ENCODE measurements at regions not wholly inside any gene's neighbourhood (a gene's known extent, or its start where the extent isn't known, plus 50 kb on each side); places are given as distances from the start of the nearest gene placed in this dataset.
A peak's percentile ranks its signal among the peaks of the same experiment; 100 is the strongest.

DNA sequence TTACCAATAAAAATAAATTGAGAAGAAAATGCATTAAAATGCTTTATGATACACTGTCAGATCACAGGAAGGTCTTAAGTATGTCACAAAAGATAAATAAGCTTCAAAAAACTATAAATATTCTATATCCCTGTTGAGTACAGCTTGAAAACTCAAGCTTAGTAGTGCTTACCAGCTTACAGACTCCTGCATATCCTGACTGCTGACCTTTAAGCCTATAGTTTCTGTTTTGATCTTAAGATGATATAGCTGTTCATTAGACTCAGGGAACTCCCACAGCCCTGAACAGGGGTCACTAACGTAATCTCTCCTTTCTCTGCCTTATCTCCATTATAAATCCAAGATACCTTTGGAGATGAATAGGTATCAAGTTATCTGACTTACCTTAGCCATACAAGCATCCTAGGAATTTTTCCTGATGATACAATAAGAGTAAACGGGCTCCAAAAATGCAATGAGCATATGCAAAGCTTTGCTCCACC lies 93.7 kb upstream of the RBBP8 start:
- intact Hi-C loops (cut with DNase I) = no loop called here
- TF ChIP-seq CTCF (IDR thresholded peaks at IDR 0.05) = no peak
- Histone ChIP-seq H3K4me3 (no peak overlapping the region), H3K27ac (no peak overlapping the region), H3K36me3 (no peaks in the 10 kb centered on the region), H3K27me3 (no peaks in the 10 kb centered on the region), H3K9me3 (no peaks in the 10 kb centered on the region), H3K4me1 (peaks cover 6% of the 10 kb centered on the region)
- no peak for ATAC-seq
- no peak for DNase-seq

DNA sequence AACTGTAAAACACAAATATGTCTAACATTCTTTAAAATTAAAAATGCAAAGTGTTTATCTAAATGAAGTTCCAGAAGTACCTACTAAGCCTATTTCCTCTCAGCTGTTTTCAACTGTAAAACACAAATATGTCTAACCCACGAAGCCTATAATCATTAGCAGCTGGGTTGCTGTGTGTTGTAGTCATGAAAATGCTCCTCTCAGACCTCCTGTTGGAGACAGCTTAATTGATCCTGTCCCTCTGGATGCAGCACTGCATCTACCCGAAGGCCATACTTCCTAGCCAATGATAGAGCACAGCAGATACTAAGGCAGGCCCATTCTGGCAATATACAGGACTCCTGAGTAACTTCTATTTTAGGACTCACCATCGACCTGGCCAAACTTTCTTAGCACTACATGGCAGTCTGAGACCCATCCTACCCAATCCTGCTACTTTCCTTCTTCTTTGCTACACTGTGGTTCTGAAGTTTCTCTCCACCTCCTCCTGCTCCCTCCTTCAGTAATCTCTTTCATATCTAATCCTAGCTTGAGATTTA lies 92.5 kb upstream of the RBBP8 start:
- intact Hi-C loops (cut with DNase I) = no loop called here
- Histone ChIP-seq H3K36me3 (no peaks in the 10 kb centered on the region), H3K27ac (no peak overlapping the region)

DNA sequence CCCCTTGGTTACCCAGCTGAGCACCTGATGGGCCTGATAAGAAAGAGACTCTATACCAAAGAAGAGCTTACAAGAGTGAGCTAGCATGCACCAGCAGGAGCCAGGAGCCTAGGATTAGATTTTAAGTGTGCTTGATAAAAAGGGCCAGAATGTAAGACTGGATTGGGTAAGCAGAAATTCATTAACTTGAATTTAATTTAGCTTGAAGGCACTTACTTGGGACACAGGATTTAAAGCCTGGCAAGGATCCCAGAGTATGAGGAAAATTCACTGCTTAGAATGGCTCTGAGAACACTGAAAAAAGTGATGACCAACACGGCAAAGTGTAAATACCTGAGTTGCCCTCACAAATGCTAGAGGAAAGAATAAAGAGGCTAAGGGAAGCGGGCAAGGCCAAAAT lies 91.3 kb upstream of the RBBP8 start:
- TF ChIP-seq CTCF (IDR thresholded peaks at IDR 0.05) = no peak
- Histone ChIP-seq H3K27ac (no peak overlapping the region), H3K27me3 (no peaks in the 10 kb centered on the region), H3K9me3 (no peaks in the 10 kb centered on the region), H3K36me3 (no peaks in the 10 kb centered on the region), H3K4me1 (peaks cover 11% of the 10 kb centered on the region), H3K4me3 (no peak overlapping the region)
- ATAC-seq (peak; percentile 31), DNase-seq (no peak)
- intact Hi-C loops (cut with DNase I) = no loop called here

More for the DNA sequence above, 92.5 kb upstream of the RBBP8 start:
- H3K27me3 ChIP-seq = no peaks in the 10 kb centered on the region
- no peaks in the 10 kb centered on the region for H3K9me3 ChIP-seq
- no peak for ATAC-seq
- H3K4me1 ChIP-seq = peaks cover 6% of the 10 kb centered on the region
- no peak for DNase-seq
- no peak for TF ChIP-seq CTCF (IDR thresholded peaks at IDR 0.05)
- H3K4me3 ChIP-seq = no peak overlapping the region

GRCh38 chr18:22844190-22844589 lies 88.9 kb upstream of the RBBP8 start:
- intact Hi-C loops (cut with DNase I) = no loop called here
- TF ChIP-seq CTCF (IDR thresholded peaks at IDR 0.05) = no peak
- H3K27ac ChIP-seq = no peak overlapping the region
- peaks cover 23% of the 10 kb centered on the region for H3K4me1 ChIP-seq
- DNase-seq = no peak
- no peak overlapping the region for H3K4me3 ChIP-seq
- H3K9me3 ChIP-seq = no peaks in the 10 kb centered on the region
- no peaks in the 10 kb centered on the region for H3K36me3 ChIP-seq
- ATAC-seq = no peak
- no peaks in the 10 kb centered on the region for H3K27me3 ChIP-seq

DNA sequence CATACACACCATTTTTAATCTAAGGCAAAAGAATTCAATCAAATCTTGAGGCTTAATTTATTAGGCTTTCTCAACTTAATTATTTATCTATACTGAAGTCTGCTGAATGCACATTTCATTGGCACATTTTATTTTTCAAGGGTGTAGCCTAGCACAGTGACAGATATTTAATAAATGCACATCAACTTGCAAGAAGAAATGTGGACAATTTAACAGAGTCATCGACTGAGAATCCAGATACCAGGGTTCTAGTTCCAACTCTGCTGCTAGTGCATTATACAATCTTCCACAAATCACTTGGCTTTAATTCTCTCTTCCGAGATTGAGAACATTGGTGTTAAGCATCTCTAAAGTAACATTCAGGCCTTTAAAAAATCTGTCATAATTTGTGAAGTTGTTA lies 88.5 kb upstream of the RBBP8 start:
- peaks cover 23% of the 10 kb centered on the region for H3K4me1 ChIP-seq

More for the DNA sequence above, 88.5 kb upstream of the RBBP8 start:
- no peak overlapping the region for H3K27ac ChIP-seq
- H3K36me3 ChIP-seq = no peaks in the 10 kb centered on the region
- TF ChIP-seq CTCF (IDR thresholded peaks at IDR 0.05) = no peak
- H3K9me3 ChIP-seq = no peaks in the 10 kb centered on the region
- H3K27me3 ChIP-seq = no peaks in the 10 kb centered on the region
- no peak overlapping the region for H3K4me3 ChIP-seq
- no peak for ATAC-seq
- DNase-seq = no peak
- intact Hi-C loops (cut with DNase I) = no loop called here

All from upper lobe of right lung (tissue), 1 donor.